Endothelial cell of umbilical vein (primary cell): ENCODE measurements at regions not wholly inside any gene's neighbourhood (a gene's known extent, or its start where the extent isn't known, plus 50 kb on each side); places are given as distances from the start of the nearest gene placed in this dataset.

Source experiments
- BruUV-seq: library from RNA; stranded (reverse); fragments of 400-500 nt; replicated peaks from 2 replicates; lab custom pipeline; 2021; lab: Mats Ljungman, UMichigan
- CTCF ChIA-PET: fragments of 300-600, 350-600 bp; sonication (Branson Sonifier 250); formaldehyde crosslinking; loops from one replicate; lab custom pipeline; 2021; ENCODE audit warnings: antibody characterized with exemption, inconsistent platforms; lab: Charles Lee
- POLR2A ChIA-PET: fragments of 300-600, 350-600 bp; sonication (Branson Sonifier 250); formaldehyde crosslinking; loops from one replicate; lab custom pipeline; 2021; ENCODE audit warnings: antibody characterized with exemption, inconsistent platforms; lab: Charles Lee
- DNase-seq: peaks from one replicate; pipeline ENCODE4 v3.0.0-alpha.2; 2011; ENCODE audit warnings: low read depth, low spot score
- FAIRE-seq: peaks from 2 replicates; lab custom pipeline; 2011; peaks lifted over from hg19 to GRCh38; lab: Jason Lieb, UNC
- H2AFZ ChIP-seq: 2 replicates; pipeline ENCODE4 v1.6.0; 2012; ENCODE audit warnings: low read depth, low read length, control low read depth, inconsistent platforms
- H3K27ac ChIP-seq: 2 replicates; pipeline ENCODE4 v1.5.1; 2011; ENCODE audit warnings: low read depth, mild to moderate bottlenecking, control low read depth, low read length, moderate library complexity; ENCODE audit not compliant: insufficient read depth
- H3K27me3 ChIP-seq, 2 experiments: 2 replicates each; pipeline versions ENCODE4 v1.6.0 to v1.6.1; 2011; ENCODE audit warnings: low read length in 2 of 2, mixed read lengths in 1 of 2; ENCODE audit not compliant: control insufficient read depth in 2 of 2, insufficient read depth in 2 of 2
- H3K36me3 ChIP-seq, 2 experiments: 2 replicates in 1 of 2; 3 replicates in 1 of 2; pipeline ENCODE4 v1.5.1; 2011; ENCODE audit warnings: low read length in 2 of 2, mild to moderate bottlenecking in 1 of 2, moderate library complexity in 1 of 2; ENCODE audit not compliant: control insufficient read depth in 2 of 2, insufficient read depth in 2 of 2; ENCODE audit errors: extremely low read depth in 1 of 2
- H3K4me1 ChIP-seq: 3 replicates; pipeline ENCODE4 v1.5.1; 2011; ENCODE audit warnings: mild to moderate bottlenecking, low read length; ENCODE audit not compliant: control insufficient read depth, insufficient read depth; ENCODE audit errors: extremely low read depth
- H3K4me2 ChIP-seq: 2 replicates; pipeline ENCODE4 v1.6.1; 2011; ENCODE audit warnings: low read length, control low read depth, mixed read lengths; ENCODE audit not compliant: insufficient read depth
- H3K4me3 ChIP-seq, 3 experiments: fragments of 200-600 bp in 1 of 3; sonication (generic), shearing (Covaris generic) in 1 of 3; replicated peaks in 1 of 3; 2 replicates each; pipeline ENCODE4 v1.5.1; 2011 to 2016; ENCODE audit warnings: control low read depth in 3 of 3, low read length in 3 of 3, mild to moderate bottlenecking in 2 of 3, inconsistent platforms in 1 of 3, low read depth in 1 of 3, moderate library complexity in 1 of 3; ENCODE audit not compliant: insufficient read depth in 1 of 3
- H3K79me2 ChIP-seq: 2 replicates; pipeline ENCODE4 v1.6.0; 2012; ENCODE audit warnings: low read length, inconsistent platforms; ENCODE audit not compliant: control insufficient read depth, insufficient read depth
- H3K9ac ChIP-seq: replicated peaks from 2 replicates; pipeline ENCODE3; 2011; ENCODE audit warnings: low read length, control low read depth; ENCODE audit not compliant: insufficient read depth; ENCODE audit errors: extremely low read depth
- H3K9me1 ChIP-seq: replicated peaks from 3 replicates; pipeline ENCODE4 v1.6.0; 2011; ENCODE audit warnings: mild to moderate bottlenecking, low read length; ENCODE audit not compliant: control insufficient read depth, insufficient read depth; ENCODE audit errors: extremely low read depth
- H3K9me3 ChIP-seq: replicated peaks from 2 replicates; pipeline ENCODE4 v1.5.1; 2012; ENCODE audit warnings: low read length, inconsistent platforms; ENCODE audit not compliant: control insufficient read depth, insufficient read depth
- H4K20me1 ChIP-seq: replicated peaks from 2 replicates; pipeline ENCODE3; 2011; ENCODE audit warnings: mild to moderate bottlenecking, low read length; ENCODE audit not compliant: control insufficient read depth, insufficient read depth; ENCODE audit errors: extremely low read depth
- EZH2 ChIP-seq: IDR thresholded peaks from 2 replicates; pipeline ENCODE4 v1.6.1; 2012; ENCODE audit warnings: borderline replicate concordance, low read depth, mild to moderate bottlenecking, moderate library complexity, low read length, inconsistent platforms; ENCODE audit not compliant: severe bottlenecking
- FOS ChIP-seq: IDR thresholded peaks from 2 replicates; pipeline ENCODE4 v1.6.1; 2011; ENCODE audit warnings: mild to moderate bottlenecking, low read length, moderate library complexity, borderline replicate concordance; ENCODE audit not compliant: insufficient read depth
- GATA2 ChIP-seq: IDR thresholded peaks from 2 replicates; pipeline ENCODE4 v1.7.0; 2011; ENCODE audit warnings: low read depth, mild to moderate bottlenecking, moderate library complexity, mixed read lengths, low read length; ENCODE audit not compliant: insufficient read length, insufficient read depth
- JUN ChIP-seq: IDR thresholded peaks from 2 replicates; pipeline ENCODE4 v1.6.1; 2011; ENCODE audit warnings: borderline replicate concordance, low read depth; ENCODE audit not compliant: insufficient read length, insufficient read depth
- MYC ChIP-seq: IDR thresholded peaks from one replicate; pipeline ENCODE4 v1.6.1; 2011; ENCODE audit warnings: mild to moderate bottlenecking, low read depth, low read length
- POLR2A ChIP-seq: IDR thresholded peaks from 2 replicates; pipeline ENCODE4 v1.6.1; 2012; ENCODE audit warnings: low read depth, mild to moderate bottlenecking, control low read depth, low read length
- POLR2AphosphoS5 ChIP-seq: IDR thresholded peaks from 2 replicates; pipeline ENCODE4 v1.6.1; 2012; ENCODE audit warnings: low read depth, mild to moderate bottlenecking, control low read depth, low read length, moderate library complexity; ENCODE audit not compliant: insufficient read depth
- dilution Hi-C: fragments of 300-500 bp; cut with MboI; formaldehyde crosslinking; loops from one replicate; pipeline ENCODE4 v1.15.0; 2019; ENCODE audit warnings: low sequenced_read_pairs; ENCODE audit not compliant: extremely low pct_ligation_motif_present
- intact Hi-C: fragments of 100-400 bp; cut with micrococcal nuclease; formaldehyde crosslinking; loops from one replicate; pipeline ENCODE4 v1.10.0; 2022
- TF ChIP-seq, protein P1 (sequence below): IDR thresholded peaks from 2 replicates; pipeline ENCODE4 v1.6.1; 2011; ENCODE audit not compliant: insufficient read depth, insufficient read length
- TF ChIP-seq, protein P2 (sequence below), 2 donors: IDR thresholded peaks; 1 replicate in 1 of 2; 2 replicates in 1 of 2; pipeline ENCODE4 v1.5.1; 2011; ENCODE audit warnings: low read length in 2 of 2, mild to moderate bottlenecking in 2 of 2, moderate library complexity in 2 of 2, control low read depth in 1 of 2, inconsistent platforms in 1 of 2, low read depth in 1 of 2; ENCODE audit not compliant: insufficient read depth in 1 of 2; ENCODE audit errors: extremely low read depth in 1 of 2

DNA sequence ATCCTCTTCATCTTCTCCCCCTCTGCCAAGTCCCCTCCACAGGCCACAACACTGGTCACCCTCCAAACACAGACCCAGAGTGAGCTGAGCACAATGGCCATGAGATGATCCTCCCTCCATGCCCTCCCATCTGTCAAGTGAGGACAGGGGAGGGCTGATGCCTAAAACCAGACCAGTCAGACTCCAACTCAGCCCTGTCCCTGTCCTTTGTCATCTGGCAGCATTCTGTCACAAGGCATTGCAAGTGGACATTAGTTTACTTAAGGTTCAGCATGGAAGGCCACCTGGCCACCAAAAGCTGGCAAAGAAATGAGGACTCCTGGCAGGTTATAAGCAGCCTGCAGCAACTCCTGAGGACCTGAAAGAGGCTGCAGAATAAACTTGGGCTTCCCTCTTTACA is 136.2 kb upstream of the SLC30A5 start:
- POLR2A ChIA-PET = no interaction called here
- intact Hi-C loops = no loop called here
- no peak for FAIRE-seq

More for the DNA sequence above, 136.2 kb upstream of the SLC30A5 start:
- no peak overlapping the region for H2AFZ ChIP-seq
- H3K79me2 ChIP-seq = no peaks in the 10 kb centered on the region
- DNase-seq = no peak
- H3K9me3 ChIP-seq = no peaks in the 10 kb centered on the region
- no peaks in the 10 kb centered on the region for H3K36me3 ChIP-seq
- peaks cover 0 to 3% of the 10 kb centered on the region in 2 experiments for H3K27me3 ChIP-seq
- CTCF ChIA-PET = interaction anchor here (1.2 kb wide), 1 partner anchor 671 kb away, joined by 5 read pairs; no protein-coding TSS in a partner anchor
- BruUV-seq = no TSS peak
- no peak overlapping the region for H3K27ac ChIP-seq
- dilution Hi-C loops = no loop called here
- no peaks in the 10 kb centered on the region for H3K9me1 ChIP-seq
- no peak overlapping the region for H3K4me3 ChIP-seq
- no peaks in the 10 kb centered on the region for H4K20me1 ChIP-seq
- H3K4me2 ChIP-seq = no peak overlapping the region
- TF ChIP-seq POLR2A (no peak), FOS (no peak), MYC (no peak), EZH2 (no peak), POLR2AphosphoS5 (no peak), JUN (no peak), GATA2 (no peak)
- TF ChIP-seq, protein P1, sequence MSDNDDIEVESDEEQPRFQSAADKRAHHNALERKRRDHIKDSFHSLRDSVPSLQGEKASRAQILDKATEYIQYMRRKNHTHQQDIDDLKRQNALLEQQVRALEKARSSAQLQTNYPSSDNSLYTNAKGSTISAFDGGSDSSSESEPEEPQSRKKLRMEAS = no peak
- TF ChIP-seq, protein P2, sequence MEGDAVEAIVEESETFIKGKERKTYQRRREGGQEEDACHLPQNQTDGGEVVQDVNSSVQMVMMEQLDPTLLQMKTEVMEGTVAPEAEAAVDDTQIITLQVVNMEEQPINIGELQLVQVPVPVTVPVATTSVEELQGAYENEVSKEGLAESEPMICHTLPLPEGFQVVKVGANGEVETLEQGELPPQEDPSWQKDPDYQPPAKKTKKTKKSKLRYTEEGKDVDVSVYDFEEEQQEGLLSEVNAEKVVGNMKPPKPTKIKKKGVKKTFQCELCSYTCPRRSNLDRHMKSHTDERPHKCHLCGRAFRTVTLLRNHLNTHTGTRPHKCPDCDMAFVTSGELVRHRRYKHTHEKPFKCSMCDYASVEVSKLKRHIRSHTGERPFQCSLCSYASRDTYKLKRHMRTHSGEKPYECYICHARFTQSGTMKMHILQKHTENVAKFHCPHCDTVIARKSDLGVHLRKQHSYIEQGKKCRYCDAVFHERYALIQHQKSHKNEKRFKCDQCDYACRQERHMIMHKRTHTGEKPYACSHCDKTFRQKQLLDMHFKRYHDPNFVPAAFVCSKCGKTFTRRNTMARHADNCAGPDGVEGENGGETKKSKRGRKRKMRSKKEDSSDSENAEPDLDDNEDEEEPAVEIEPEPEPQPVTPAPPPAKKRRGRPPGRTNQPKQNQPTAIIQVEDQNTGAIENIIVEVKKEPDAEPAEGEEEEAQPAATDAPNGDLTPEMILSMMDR (IDR thresholded peaks at IDR 0.05; ENCODE audit: extremely low read depth in 1 of 2, insufficient read depth in 1 of 2, low read depth in 1 of 2, low read length in 2 of 2) = no peak
- H3K4me1 ChIP-seq = no peaks in the 10 kb centered on the region
- no peak overlapping the region for H3K9ac ChIP-seq
